ENCODE measurements at regions not wholly inside any gene's neighbourhood (a gene's known extent, or its start where the extent isn't known, plus 50 kb on each side); places are given as distances from the start of the nearest gene placed in this dataset.

DNA sequence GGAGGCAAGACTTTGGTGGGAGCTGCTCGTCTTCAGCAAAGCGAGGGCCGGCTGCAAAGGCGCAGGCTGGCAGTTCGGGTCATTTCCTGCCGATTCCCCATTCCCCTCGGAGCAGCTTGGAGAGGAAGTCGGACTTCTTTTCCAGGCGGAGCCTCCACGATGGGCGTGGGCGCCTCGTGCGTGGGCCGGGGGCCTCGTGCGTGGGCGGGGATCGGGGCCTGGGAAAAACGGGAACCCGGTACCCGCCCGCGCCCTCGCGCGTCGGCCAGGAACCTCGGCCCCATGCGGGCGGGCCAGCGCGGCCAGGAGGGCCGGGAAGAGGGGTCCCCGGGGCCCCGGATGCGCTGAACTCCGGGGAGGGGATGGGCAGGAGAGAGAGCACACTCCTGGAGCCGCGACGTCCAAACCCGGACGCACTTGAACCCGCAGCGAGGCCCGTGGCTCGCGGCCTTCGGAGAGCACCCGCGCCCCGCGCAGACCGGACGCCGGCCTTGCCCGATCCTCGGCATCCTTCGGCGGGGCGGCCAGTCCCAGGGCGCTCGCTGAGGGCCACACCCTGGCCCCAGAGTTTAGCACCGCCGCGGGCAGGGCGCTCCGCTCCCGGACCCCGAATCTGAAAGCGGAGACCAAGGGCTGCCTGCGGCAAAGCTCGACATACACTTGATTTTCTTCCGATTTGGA is 368.4 kb downstream of the MTX2 start:
- TF ChIP-seq EZH2phosphoT487 (IDR thresholded peaks at IDR 0.05; ENCODE audit: borderline replicate concordance, low read length) (no peak), EZH2 (IDR thresholded peaks at IDR 0.05; ENCODE audit: low read length, unreplicated experiment) (no peak)
